Activated CD4-positive, alpha-beta T cell treated with anti-CD3 and anti-CD28 coated beads, Interleukin-2, Interleukin-4, amounts not matched to agents 100 ng/mL and 50 ng/mL, durations not matched to agents 16 hours and 8 hours (primary cell): ENCODE measurements at regions not wholly inside any gene's neighbourhood (a gene's known extent, or its start where the extent isn't known, plus 50 kb on each side); places are given as distances from the start of the nearest gene placed in this dataset.

Experiments used
- DNase-seq: peaks from one replicate; pipeline ENCODE4 v3.0.0-alpha.2; 2020; ENCODE audit warnings: low spot score

- no peak for DNase-seq
Measured at GRCh38 chr5:174311121-174311520, 265.6 kb downstream of the NSG2 start.

DNA sequence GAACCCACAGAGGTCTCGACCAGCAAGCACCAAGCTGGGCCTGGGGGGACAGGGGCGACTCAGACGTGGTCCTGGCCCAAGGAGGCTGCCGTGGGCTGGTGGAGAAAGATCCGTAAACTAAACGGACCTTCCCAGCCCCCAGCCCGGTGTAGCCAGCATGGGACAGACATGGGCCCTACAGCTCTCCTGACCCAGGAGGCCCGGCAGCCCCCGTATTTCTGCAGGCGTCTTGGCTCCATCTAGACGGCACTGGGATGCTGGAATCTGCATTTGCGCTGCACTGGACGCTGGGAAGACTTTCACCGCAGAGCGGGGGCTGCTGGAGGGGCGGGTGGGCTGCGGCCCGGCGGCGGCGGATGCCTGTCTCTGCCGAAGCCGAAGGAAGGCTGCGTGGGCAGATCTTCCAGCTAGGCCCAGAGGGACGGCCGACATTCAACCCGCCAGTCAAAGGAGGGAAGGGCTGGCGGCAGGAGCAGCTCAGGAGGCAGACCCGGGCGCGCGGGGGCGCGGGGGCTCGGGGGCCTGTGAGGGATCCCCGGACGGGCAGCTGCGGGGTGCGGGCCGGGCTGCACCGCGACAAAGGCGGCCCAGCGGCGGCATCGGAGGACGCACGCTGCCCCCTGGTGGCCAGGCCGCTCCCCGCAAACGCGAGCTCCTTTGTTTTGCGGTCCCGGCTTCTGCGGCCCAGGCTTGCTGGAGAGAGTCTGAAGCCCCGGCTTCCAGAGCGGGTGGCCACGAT is 266.2 kb downstream of the NSG2 start:
- peak; percentile 60 for DNase-seq

DNA sequence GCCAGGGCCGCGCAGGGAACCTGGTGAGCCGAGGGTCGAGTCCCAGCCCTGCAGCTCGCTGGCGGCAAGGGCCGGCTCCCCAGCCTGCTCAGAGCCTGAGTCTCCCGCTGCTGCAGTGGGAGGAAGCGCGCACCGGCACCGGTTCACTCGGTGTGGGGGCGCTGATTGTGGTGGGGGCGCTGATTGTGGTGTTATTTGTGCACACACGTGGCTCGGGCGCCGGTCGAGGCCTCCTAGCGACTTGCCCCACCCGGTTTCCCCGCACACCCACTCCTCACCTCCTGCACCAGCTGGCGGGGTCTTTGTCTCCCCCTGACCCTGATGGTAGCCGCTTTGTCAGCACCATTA is 266.7 kb downstream of the NSG2 start:
- no peak for DNase-seq

- DNase-seq, result no peak
Measured at GRCh38 chr5:174312641-174313040, 267.1 kb downstream of the NSG2 start.

GRCh38 chr5:174313615-174314014 is 268.1 kb downstream of the NSG2 start:
- no peak for DNase-seq

DNA sequence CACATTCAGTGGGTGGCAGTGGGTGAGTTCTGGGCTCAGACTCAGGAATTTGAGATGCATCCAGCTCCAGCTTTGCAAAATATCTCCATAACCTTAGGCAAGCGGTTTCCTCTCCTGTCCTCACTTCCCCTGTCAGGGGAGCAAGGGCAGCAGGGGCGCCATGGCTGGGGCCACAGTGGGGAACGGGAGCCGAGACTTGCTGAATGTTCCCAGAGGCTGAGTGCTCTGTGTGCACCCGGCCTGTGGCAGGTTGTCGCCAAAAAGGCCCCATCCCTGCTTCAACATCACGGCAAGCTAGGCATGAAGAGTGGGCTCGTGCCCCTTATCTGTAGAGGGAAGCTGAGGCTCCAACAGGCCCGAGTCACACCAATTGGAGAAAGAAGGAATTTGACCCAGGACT is 268.8 kb downstream of the NSG2 start:
- DNase-seq, result no peak

DNA sequence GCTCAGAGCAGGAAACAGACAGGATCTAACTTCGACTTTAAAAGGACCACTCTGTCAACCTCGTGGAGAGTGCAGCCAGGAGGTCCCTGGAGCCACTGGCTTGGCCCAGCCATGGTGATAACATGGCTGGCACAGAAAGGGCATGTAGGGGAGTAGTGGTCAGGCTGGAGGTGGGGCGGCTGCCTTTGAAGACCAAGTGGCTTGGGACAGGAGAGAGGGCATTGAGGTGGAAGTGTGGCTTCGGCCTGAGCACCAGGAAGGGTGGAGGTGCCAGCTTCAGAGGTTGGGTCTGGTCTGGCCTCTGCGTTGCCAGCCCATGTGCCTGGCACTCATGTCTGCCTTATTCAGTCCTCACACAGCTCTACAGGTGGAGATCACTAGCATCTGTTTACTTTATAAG is 270.0 kb downstream of the NSG2 start:
- no peak for DNase-seq

DNA sequence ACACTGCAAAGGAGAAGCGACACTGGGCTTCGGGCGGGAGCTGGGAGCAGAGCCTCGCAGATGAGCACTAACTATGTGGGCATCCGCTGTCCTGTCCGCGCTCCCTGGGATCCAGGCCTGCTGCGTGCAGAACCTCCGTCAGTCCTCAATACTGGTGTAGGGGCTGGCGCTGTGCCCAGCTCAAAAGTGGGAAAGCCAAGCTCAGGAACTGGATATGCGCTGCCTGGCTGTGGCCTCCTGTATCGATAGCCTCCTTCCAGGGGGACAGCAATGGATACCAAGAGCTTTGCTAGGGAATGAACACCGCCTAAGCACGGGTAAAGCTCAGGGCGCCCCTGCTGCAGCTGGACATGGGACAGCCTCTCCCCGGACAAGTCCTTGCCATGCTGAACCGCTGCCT is 270.4 kb downstream of the NSG2 start:
- DNase-seq, result no peak

DNA sequence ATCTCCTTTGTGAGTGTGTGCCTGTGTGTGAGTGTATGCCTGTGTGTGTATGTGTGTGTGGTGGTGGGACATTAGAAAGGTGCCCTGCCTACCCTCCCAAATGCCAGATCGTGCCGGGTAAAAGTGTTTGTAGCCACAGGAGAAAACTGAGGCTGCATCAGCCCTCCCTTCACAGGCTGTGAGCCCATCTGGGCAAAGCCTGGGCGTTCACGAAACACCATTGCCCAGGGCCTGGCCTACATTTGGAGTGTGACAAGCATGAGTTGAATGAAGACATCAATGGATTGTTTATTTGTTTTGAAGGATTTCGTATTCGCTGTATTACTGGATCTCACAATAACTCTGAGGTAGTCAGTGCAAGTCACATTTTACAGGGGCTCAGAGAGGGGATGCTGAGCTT is 270.8 kb downstream of the NSG2 start:
- no peak for DNase-seq

- no peak for DNase-seq
Measured at GRCh38 chr5:174317256-174317894, 271.9 kb downstream of the NSG2 start.

DNA sequence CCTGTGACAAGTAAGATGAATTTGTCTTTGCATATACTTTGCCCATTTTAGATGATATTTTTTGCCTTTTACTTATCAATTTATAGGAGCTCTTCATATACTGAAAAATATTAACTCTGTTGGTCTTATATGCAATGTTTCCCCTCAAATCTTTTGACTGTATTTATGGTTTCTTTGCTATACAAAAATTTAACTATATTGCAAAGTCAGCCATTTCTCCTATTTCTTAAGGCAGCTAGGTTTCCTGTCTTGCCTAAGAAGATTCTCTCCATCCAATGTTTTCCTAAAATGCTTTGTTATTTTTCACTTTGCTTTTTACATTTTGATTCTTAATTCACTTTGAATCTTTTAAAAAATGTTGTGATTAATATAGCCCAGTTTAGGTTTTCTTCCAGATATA is 273.1 kb downstream of the NSG2 start:
- DNase-seq, result no peak

DNA sequence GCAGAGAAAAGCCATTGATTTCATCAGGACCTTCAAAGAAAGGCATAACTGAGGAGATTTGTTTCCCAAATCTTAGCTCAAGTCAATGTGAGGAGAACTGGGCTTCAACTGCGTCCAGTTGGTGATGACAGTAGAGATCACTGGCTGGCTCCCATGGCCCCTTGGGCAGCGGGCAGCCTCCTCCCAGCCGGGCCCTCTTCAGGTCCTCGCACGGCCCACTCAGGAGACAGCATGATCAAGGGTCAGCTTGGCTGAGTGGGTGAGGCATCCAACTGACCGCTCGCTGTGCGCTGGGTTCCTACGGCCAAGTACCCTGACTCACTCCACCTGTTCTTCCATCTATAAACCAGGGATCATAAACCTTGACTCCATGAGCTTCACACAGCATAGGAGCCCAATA is 274.0 kb downstream of the NSG2 start:
- DNase-seq, result no peak

DNA sequence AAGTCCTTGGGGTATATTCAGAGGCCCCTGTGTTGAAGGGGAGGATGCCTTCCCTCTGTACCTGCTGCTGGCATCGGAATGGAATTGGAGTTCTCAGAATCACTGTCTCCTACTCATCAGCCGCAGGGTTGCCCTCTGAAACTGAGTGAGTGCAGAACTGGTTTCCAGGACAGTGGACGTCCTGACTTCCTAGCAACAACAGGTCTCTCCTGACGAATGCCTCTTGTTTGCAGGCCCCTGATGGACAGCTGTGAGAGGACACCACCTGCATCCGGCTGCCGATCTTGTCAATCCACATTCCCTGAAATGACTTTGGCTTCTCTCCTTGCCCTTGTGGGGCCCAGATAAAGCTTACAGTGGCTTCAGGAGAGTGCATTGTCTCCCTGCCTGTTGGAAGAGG is 274.5 kb downstream of the NSG2 start:
- no peak for DNase-seq

- peak; percentile 8 for DNase-seq
Measured at GRCh38 chr5:174323878-174324281, 278.4 kb downstream of the NSG2 start.

GRCh38 chr5:174324680-174325079 is 279.2 kb downstream of the NSG2 start:
- DNase-seq, result no peak

DNA sequence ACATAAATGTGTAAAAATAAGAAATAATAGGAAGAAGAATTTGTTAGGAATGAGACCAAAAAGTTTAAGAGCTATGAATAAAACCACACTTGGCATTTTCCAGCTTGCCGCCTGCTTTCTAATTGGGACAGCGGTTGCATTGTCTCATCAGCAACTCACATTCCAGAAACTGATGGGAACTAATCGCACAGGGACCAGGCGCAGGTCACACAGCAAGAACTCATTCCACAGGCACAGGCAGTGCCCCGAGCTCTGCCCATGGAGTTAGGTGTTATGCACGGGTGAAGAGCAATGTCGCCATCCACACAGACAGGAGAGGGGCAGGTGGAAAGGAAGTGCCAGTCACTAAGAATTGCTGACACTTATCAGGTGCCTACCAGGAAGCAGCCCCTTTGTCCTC is 279.9 kb downstream of the NSG2 start:
- DNase-seq, result no peak

GRCh38 chr5:174325961-174326360 is 280.5 kb downstream of the NSG2 start:
- no peak for DNase-seq

GRCh38 chr5:174326372-174326771 is 280.9 kb downstream of the NSG2 start:
- DNase-seq, result no peak

GRCh38 chr5:174327317-174327864 is 281.9 kb downstream of the NSG2 start:
- peak; percentile 64 for DNase-seq

- no peak for DNase-seq
Measured at GRCh38 chr5:174327896-174328295, 282.4 kb downstream of the NSG2 start.

DNA sequence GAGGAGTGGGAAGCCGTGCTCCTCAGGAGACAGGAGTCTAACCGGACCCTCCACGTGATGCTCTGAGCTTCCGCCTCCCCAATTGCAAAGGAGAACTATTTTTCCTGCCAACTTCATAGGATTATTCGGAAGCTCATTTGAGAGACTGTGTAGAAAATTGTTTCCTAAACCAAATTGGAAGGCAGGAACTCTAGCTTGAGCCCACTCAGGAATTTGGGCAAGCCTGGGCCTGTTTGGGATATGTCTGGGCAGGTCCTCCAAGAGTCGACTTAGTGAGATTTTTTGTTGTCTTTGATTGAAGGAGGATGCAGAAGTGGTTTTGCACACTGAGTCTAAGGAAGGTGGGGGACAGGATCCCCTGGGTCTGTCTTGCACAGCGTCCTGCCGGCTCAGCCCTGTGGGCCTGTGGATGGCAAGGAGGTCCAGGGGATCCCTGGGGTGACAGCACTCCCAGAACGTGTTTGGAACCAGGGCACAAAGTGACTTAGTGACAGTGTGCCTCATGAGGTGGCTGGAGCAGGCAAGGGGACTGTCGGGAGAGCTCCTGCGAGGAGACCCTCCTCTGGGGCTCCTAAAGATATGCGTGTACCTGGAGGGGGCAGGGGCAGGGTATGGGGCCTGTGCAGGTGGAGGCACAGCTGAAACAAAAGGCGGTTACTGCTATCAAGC is 283.3 kb downstream of the NSG2 start:
- no peak for DNase-seq

DNA sequence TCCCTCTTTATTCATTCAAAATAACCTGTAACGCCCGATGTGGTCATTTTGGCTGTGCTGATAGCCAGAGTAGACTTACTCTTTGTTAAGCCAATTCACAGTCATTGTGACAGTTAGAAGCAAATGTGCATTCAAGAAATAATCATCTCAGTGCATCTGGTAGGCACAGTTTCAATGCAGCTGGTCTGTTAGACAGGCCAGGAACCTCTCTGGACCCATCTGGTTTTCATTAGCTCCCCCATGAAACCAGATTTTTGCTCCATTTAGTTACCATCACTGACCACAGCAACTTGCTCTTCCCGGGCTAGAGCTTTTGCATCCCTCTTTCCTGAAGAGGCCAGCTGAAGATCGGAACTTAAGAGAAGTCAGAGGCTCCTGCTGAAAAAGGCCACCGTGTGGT is 284.2 kb downstream of the NSG2 start:
- no peak for DNase-seq

DNA sequence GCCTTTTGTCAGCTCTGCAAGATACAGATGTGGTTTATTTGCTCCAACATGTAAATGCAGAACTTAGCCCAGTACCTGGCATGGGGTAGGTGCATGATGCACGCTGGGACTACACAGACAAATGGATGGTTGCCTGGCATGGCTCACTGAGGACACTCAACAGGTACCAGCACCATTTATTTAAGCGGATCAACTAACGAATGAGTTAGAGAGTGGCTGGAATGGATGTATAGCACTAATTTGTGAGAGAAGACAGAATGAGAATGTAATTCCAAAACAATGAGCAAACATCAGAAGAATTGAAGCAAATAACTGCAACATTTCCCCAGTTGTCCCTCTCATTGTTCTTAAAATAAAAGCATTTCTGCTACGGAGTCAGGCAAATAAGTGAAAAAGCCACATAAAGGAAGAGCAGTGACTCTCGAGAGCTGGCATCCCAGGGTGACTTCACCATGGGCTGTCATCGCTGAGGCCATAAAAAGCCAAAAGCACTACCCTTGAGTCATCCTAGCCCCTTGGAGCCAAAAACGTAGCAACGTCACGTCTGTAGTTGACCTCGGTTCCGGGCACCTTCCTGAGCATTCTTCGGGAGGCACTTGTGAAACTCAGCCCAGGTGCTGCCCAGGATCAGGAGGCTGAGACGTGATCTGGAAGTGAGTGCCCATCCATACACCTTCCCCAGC is 290.3 kb downstream of the NSG2 start:
- no peak for DNase-seq
